GM18907 (cell line): ENCODE measurements at regions not wholly inside any gene's neighbourhood (a gene's known extent, or its start where the extent isn't known, plus 50 kb on each side); places are given as distances from the start of the nearest gene placed in this dataset.
A peak's percentile ranks its signal among the peaks of the same experiment; 100 is the strongest.
"Not testable (repeated sequence)": the region's sequence is repeated elsewhere in the genome, so short reads cannot be mapped to it uniquely, and the experiment has no call there.

Experiments
- ATAC-seq: cut with Tn5 transposase; IDR thresholded peaks from one replicate; pipeline ENCODE4 v1.9.1; 2021; ENCODE audit warnings: mild to moderate bottlenecking, moderate library complexity; ENCODE audit not compliant: unreplicated experiment

DNA sequence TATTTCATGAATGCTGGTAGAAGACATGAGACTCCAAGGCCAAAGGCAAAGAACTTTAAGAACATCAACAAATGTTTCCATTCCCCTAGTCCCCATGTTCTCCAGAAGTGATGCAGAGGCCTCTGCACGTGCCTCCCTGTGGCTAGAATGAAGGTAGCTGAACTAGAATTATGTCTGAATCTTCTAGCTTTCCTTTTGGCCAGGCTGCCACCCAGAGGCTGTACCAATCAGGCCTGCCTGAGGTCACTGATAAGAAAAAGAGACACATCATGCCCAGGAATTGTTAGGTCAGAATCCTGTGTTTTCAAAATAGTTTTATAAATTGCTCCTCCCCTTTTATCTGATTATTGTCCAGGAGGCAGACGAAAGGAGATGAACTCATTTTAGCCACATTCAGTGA is 188.0 kb upstream of the SLC16A7 start:
- no peak for ATAC-seq

DNA sequence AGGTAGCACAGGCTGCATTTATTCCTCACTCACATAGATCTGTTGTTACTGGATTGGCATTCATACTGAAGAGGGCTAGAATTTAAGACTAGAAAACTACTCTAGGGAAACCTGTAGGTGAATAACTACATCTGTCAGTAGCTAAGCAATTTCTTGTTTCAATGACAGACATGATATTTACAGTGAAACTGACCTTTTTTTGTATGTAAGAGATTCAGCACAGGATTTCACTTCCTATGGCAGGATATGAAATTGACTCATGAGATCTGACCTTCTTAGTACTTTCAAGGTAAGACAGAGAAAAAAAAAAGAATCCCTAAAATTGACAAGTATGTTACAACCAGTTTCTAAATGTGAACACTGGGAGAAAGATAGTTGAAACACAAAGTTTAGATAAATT is 189.8 kb upstream of the SLC16A7 start:
- ATAC-seq, result no peak

DNA sequence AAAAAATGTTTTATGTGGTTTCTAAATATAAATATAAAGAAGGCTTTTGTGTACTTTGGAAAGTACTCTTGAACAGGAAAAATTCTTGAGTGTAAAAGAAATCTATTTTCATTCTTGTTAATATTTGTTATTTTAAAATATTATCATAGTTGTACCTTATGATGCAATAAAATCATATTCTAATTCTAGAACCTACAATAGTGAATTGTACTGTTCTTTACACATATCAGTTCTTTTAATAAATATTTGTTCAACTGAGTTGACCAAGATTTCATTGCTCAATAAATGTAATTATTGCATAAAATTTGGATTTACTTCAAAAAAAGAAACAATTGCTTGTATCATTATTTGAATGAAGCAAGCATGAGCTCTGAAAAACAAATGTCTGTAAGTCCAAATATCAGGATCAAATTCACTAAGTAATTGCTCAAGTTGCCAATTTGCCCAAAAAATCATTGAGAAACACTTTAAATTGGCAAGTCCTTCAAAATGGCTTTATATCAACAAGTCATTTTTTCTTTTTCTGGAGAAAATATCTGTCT is 191.6 kb upstream of the SLC16A7 start:
- no peak for ATAC-seq

GRCh38 chr12:59403259-59403932 is 192.4 kb upstream of the SLC16A7 start:
- ATAC-seq, result peak; percentile 83

- ATAC-seq, result no peak
Observed at GRCh38 chr12:59401862-59402261, 194.0 kb upstream of the SLC16A7 start.

DNA sequence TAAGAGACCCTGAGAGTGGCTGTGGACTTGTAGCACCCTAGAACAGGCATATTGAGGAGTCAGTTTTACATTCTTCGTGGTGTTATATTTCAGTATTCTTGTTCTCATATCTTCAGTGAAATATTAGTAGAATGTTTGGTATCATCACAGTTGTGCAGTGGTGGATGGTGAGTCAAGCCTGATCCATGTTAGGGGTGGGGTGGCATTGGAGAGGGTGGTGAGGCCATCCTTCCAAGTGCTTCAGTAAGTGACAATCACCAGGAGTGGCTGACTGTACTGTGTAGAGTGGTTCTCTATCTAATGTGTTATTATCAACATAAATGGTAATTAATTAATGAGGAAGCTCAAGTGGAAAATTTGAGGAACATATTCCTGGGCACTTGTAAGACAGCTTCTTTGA is 197.7 kb upstream of the SLC16A7 start:
- ATAC-seq, result no peak

- ATAC-seq, result no peak
Observed at GRCh38 chr12:59396919-59397318, 198.9 kb upstream of the SLC16A7 start.

- no peak for ATAC-seq
Observed at GRCh38 chr12:59396519-59396918, 199.3 kb upstream of the SLC16A7 start.

DNA sequence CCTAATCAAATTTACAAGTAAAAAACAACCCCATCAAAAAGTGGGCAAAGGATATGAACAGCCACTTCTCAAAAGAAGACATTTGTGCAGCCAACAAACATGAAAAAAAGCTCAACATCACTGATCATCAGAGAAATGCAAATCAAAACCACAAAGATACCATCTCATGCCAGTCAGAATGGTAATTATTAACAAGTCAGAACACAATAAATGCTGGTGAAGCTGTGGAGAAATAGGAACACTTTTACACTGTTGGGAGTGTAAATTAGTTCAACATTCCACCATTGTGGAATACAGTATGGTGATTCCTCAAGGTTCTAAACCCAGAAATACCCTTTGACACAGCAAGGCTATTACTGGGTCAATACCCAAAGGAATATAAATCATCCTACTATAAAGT is 200.5 kb upstream of the SLC16A7 start:
- not testable (repeated sequence) for ATAC-seq

DNA sequence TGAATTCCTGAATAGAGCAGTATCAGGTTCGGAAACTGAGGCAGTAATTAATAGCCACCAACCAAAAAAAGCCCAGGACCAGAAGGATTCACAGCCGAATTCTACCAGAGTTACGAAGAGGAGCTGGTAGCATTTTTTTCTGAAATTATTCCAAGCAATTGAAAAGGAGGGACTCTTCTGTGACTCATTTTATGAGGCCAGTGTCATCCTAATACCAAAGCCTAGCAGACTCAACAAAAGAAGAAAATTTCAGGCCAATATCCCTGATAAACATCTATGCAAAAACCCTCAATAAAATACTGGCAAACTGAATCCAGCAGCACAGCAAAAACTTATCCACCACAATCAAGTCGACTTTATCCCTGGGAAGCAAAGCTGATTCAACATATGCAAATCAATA is 202.3 kb upstream of the SLC16A7 start:
- ATAC-seq, result no peak

- ATAC-seq, result no peak
Observed at GRCh38 chr12:59389968-59390576, 205.8 kb upstream of the SLC16A7 start.

- no peak for ATAC-seq
Observed at GRCh38 chr12:59388694-59389093, 207.1 kb upstream of the SLC16A7 start.

DNA sequence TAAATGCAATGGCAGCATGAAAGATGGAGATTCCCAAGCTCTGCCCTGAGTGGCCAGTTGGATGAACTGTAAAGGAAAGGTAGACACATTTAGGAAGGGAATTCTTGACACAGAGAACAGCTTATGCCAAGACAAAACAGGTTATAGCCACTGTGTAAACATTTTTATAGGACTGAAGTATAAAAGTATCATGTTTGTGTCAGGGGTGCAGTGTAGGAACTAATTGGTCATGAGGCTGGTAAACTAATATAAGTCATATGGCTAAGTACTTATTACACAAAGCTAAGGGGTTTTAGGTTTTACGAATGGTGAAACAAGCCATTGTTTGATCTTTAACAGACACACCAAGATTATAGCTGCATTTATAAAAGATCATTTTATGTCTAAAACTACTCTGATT is 207.7 kb upstream of the SLC16A7 start:
- no peak for ATAC-seq

DNA sequence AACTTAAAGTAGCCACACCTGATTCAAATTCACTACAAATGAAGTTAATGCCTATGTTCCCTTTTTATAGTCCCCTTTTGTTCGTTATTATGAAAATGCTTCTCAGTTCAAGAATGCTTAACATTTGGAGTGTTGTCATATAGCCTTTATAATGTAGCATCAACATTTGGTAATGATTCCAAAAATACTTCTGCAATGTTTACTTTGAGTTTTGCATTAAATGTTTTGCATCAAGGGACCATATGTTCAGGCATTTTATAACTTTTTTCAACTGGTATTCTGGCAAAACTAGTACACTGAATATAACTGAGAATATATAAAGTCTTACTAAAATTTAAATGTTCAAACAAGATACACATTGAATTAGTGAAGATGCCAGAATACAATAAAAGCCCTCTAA is 209.6 kb upstream of the SLC16A7 start:
- ATAC-seq, result no peak

DNA sequence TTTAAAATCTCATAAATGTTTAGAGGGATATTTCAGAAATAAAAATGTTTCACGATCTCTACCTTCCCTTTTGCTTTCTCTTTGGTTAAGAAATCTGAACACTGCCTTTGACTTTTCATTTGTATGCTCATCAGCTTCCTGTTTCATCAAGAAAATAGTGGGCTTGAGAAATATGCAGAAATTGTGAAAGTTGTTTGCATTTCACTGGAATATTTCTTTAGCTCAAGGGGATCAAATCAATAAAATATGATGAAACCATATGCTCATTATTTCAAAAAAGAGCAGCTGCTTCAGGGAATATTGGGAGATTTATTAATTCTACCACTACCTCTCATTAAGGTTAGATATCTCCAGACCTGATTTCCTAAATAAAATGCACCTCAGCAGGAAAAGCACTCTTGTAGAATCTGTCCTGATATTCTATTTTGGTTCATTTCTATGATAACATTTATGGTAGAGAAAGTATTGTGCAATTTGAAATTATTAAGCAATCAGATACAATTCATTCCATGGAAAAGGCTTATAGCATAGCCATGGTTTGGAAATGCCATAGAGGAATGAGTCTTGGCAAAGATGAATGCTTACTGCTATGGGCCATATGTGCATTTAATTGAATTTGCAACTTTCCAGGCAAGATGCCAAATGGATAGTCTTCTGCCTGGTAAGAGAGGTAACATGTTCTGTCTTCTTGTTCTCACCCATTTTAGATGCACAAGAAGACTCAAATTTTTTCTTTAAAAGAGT is 212.6 kb upstream of the SLC16A7 start:
- ATAC-seq, result no peak

GRCh38 chr12:59382282-59383078 is 213.3 kb upstream of the SLC16A7 start:
- no peak for ATAC-seq

DNA sequence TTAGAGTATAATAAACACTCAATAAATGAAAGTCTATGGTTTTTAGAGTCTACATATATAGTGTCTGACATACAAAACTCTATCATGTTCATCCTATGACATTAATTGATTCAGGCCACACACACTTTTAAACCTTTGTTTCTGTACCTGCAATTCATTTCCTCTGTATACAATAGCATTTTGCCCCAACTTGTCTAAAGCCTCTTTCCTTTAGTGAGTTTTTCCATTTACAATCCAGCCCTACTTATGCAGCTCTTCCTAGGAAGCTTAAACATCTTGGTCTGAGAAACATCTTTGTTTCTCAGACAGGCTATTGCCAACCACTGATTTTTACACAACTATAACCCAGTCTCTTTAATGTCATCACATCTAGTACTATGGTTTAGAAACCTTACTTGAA is 214.7 kb upstream of the SLC16A7 start:
- ATAC-seq, result no peak

DNA sequence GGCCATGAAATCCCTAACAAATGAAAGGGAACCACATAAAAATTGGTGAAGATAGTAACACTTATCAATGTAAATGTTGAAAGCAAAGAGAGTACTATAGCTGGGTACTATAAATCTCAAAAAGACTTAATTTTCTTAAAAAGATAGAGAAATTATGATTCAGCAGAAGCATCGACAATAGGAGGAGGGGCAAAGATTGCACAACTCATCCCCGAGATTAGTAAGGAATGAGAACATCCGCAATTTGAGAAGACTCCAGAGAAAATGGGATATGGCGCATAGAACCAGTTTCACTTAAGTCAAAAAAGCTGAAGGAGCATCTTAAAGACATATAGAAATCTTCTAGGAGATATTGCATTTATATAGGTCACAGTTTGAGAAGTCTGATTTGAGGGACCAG is 220.2 kb upstream of the SLC16A7 start:
- ATAC-seq, result no peak

- no peak for ATAC-seq
Observed at GRCh38 chr12:59374783-59375182, 221.0 kb upstream of the SLC16A7 start.

DNA sequence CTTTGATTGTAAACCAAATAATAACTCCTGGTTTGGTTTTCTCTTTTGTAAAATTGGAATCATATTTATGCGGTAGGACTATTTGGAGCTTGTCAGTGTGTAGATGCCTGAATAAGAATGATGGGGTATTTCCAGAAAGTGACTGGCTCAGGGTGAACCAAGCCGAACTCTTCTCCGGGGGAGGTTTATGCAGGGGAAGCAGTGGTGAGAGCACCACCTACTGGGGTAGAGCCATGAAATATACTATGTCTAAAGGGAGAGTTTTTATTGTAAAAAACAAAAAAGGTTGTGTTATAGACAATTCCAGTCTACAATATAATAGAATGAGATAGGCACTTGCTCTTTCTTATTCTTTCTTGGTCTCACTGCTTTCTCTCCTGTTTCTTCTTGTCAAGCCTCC is 222.9 kb upstream of the SLC16A7 start:
- ATAC-seq, result peak; percentile 59

GRCh38 chr12:59370933-59371332 is 224.9 kb upstream of the SLC16A7 start:
- no peak for ATAC-seq
